PFSK-1 (cell line): ENCODE measurements at regions not wholly inside any gene's neighbourhood (a gene's known extent, or its start where the extent isn't known, plus 50 kb on each side); places are given as distances from the start of the nearest gene placed in this dataset.

Experiments used
- POLR2AphosphoS5 ChIP-seq: IDR thresholded peaks from 2 replicates; pipeline ENCODE4 v1.6.1; 2012; ENCODE audit warnings: low read depth, mild to moderate bottlenecking, control low read depth, low read length, moderate library complexity
- REST ChIP-seq, 2 experiments: IDR thresholded peaks; 2 replicates each; pipeline versions ENCODE4 v1.6.1 to v1.8.0; 2011 to 2012; ENCODE audit warnings: low read depth in 2 of 2, low read length in 2 of 2, control low read depth in 1 of 2, inconsistent platforms in 1 of 2, mild to moderate bottlenecking in 1 of 2, moderate library complexity in 1 of 2; ENCODE audit not compliant: insufficient read depth in 1 of 2
- SIN3A ChIP-seq: IDR thresholded peaks from 2 replicates; pipeline ENCODE4 v1.6.1; 2012; ENCODE audit warnings: mild to moderate bottlenecking, low read length, moderate library complexity, borderline replicate concordance; ENCODE audit not compliant: insufficient read depth
- TAF1 ChIP-seq: IDR thresholded peaks from 2 replicates; pipeline ENCODE4 v1.6.1; 2012; ENCODE audit warnings: low read length, control low read depth, borderline replicate concordance; ENCODE audit not compliant: insufficient read depth

DNA sequence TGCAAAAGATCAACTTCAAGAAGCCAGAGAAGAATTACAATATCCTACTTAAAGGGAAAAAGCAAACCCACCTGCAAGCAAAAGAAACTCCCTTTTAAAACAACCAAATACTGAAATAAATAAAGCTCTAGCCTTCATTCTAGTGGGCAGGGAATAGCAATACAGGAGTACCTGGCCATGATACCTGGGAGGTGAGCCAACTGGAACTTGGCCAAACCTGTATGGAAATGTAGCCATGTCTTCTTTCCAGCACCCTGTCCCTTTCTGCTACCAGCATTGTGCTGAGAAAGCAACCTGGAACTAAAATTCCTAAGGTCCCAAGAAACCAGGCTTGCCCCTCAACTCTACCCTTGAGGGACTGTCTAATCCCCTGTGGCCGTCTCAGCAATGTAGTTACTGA lies 530.0 kb downstream of the EPHB1 start:
- TF ChIP-seq SIN3A (no peak), TAF1 (no peak), POLR2AphosphoS5 (no peak), REST (IDR thresholded peaks at IDR 0.05; ENCODE audit: insufficient read depth in 1 of 2, low read depth in 2 of 2, low read length in 2 of 2) (no peak)
